RWPE2 (cell line): ENCODE measurements at regions not wholly inside any gene's neighbourhood (a gene's known extent, or its start where the extent isn't known, plus 50 kb on each side); places are given as distances from the start of the nearest gene placed in this dataset.

Source experiments
- ATAC-seq: fragments of 200-7000 bp; cut with Tn5 transposase; 3 replicates; pipeline ENCODE4 v1.9.1; 2021; ENCODE audit warnings: low read depth
- DNase-seq: peaks from one replicate; pipeline ENCODE4 v3.0.0-alpha.2; 2020; ENCODE audit warnings: low spot score
- H3K27ac ChIP-seq: fragments of 450-650 bp; 2 replicates; pipeline ENCODE4 v1.5.1; 2017; ENCODE audit warnings: mild to moderate bottlenecking; ENCODE audit not compliant: poor library complexity, severe bottlenecking
- H3K27me3 ChIP-seq: fragments of 250-450 bp; sonication (Bioruptor Pico); 2 replicates; pipeline ENCODE4 v1.5.1; 2021; ENCODE audit warnings: mild to moderate bottlenecking, moderate library complexity; ENCODE audit not compliant: insufficient read depth, poor library complexity, severe bottlenecking
- H3K36me3 ChIP-seq: fragments of 250-450 bp; sonication (Bioruptor Pico); 2 replicates; pipeline ENCODE4 v1.5.1; 2020; ENCODE audit warnings: low read depth, mild to moderate bottlenecking, moderate library complexity
- H3K4me1 ChIP-seq: fragments of 250-450 bp; sonication (Bioruptor Pico); 2 replicates; pipeline ENCODE4 v1.5.1; 2021; ENCODE audit warnings: mild to moderate bottlenecking, moderate library complexity; ENCODE audit not compliant: insufficient read depth, poor library complexity, severe bottlenecking
- H3K4me3 ChIP-seq: fragments of 250-450 bp; sonication (Bioruptor Pico); 2 replicates; pipeline ENCODE4 v1.5.1; 2021; ENCODE audit warnings: mild to moderate bottlenecking, moderate library complexity; ENCODE audit not compliant: severe bottlenecking
- H3K9me3 ChIP-seq: fragments of 250-450 bp; sonication (Bioruptor Pico); 2 replicates; pipeline ENCODE4 v1.5.1; 2021; ENCODE audit warnings: mild to moderate bottlenecking, moderate library complexity; ENCODE audit not compliant: severe bottlenecking
- TF ChIP-seq, protein P1 (sequence below): fragments of 450-650 bp; IDR thresholded peaks from one replicate; pipeline ENCODE4 v1.5.1; 2017; ENCODE audit warnings: mild to moderate bottlenecking, moderate library complexity; ENCODE audit not compliant: poor library complexity, severe bottlenecking

DNA sequence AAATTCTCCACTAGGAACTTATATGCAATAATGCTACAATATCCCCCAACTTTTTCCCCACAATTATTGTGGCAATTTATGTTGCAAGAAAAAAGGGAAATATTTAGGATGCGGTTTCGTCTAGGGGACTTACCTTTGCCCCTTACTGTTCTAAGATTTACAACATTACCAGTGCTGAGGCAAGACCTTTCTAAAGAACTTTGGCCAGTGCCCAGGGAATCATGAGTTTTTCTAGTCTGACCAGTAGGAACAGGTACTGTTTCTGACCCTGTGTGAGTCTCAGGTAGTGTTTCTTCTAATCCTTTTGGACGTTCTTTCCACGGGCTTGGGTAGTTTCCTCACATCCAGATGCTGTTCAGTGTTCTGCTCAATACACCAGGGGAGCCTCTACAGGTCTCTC, 373.7 kb downstream of the HAPSTR1 start:
- H3K27me3 ChIP-seq, result peaks cover 7% of the 10 kb centered on the region
- DNase-seq (no peak), ATAC-seq (no peak)
- H3K4me3 ChIP-seq, result no peak overlapping the region
- H3K36me3 ChIP-seq, result no peaks in the 10 kb centered on the region
- H3K27ac ChIP-seq, result no peak overlapping the region
- TF ChIP-seq, protein P1, sequence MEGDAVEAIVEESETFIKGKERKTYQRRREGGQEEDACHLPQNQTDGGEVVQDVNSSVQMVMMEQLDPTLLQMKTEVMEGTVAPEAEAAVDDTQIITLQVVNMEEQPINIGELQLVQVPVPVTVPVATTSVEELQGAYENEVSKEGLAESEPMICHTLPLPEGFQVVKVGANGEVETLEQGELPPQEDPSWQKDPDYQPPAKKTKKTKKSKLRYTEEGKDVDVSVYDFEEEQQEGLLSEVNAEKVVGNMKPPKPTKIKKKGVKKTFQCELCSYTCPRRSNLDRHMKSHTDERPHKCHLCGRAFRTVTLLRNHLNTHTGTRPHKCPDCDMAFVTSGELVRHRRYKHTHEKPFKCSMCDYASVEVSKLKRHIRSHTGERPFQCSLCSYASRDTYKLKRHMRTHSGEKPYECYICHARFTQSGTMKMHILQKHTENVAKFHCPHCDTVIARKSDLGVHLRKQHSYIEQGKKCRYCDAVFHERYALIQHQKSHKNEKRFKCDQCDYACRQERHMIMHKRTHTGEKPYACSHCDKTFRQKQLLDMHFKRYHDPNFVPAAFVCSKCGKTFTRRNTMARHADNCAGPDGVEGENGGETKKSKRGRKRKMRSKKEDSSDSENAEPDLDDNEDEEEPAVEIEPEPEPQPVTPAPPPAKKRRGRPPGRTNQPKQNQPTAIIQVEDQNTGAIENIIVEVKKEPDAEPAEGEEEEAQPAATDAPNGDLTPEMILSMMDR, result no peak
- H3K9me3 ChIP-seq, result no peaks in the 10 kb centered on the region
- no peaks in the 10 kb centered on the region for H3K4me1 ChIP-seq

DNA sequence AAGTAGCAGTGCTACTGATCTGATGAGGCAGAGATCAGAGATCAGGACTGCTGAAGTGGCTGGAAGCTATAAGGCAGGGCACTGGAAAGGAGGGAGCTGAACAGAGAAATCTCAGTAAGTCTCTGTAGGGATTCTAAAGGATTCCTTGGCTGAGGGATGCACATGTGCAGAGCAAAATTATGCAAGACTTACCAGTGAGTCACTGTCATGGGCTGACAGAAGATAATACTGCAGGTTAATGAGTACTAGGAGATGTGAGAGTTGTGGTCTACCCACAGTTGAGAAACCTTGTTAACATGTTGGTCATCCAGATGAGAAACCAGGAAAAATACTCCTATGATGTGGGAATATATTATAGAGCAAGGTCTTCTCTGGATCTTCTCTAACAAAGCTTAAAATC, 378.1 kb downstream of the HAPSTR1 start:
- no peak overlapping the region for H3K4me3 ChIP-seq
- H3K27ac ChIP-seq, result no peak overlapping the region
- no peak for DNase-seq
- no peaks in the 10 kb centered on the region for H3K4me1 ChIP-seq
- H3K9me3 ChIP-seq, result no peaks in the 10 kb centered on the region
- TF ChIP-seq, protein P1, result no peak
- H3K27me3 ChIP-seq, result no peaks in the 10 kb centered on the region
- ATAC-seq, result peak; percentile 56; the same call in 1 of the 3 replicates
- no peaks in the 10 kb centered on the region for H3K36me3 ChIP-seq

DNA sequence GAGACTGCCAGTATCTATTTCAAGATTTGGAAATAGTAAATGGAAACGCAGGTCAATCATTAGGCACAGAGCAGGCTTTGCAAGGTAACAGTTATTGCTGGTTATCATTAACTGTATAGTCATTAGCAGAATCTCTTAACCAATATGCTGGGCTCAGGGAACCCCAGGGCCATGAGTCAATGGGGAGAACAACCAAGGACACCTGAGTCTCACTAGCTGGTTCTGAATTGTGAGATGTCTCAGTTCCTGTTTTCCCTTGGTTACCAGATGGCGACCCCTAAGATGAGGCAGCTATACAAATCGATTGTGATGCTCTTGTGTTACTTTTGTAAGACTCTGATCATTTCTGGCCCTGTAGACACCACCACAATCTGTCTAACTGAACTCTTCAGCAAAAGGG, 385.3 kb downstream of the HAPSTR1 start:
- ATAC-seq (no peak), DNase-seq (no peak)
- Histone ChIP-seq H3K4me3 (no peak overlapping the region), H3K36me3 (no peaks in the 10 kb centered on the region), H3K27me3 (no peaks in the 10 kb centered on the region), H3K4me1 (no peaks in the 10 kb centered on the region), H3K9me3 (no peaks in the 10 kb centered on the region), H3K27ac (no peak overlapping the region)
- TF ChIP-seq, protein P1, result no peak

DNA sequence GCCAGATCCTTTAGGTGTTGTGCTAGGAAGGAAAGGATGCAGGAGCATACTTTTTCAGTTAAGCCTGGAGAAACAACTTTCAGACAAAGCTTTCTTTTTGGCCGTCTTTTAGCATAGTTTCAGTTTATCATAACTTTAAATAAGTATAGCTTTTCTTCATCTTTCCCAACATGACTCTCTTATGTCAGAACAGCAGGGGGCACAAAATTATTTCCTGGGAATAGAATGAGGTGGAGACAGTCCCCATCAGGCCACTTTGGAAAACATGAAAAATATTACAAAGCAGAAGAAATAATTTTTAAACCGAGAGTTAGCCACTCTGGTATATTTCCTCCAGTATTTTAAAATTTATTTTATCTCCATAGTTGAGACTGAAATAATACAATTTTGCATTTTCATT, 387.6 kb downstream of the HAPSTR1 start:
- TF ChIP-seq, protein P1, result peak; percentile 5
- H3K27me3 ChIP-seq, result no peaks in the 10 kb centered on the region
- no peaks in the 10 kb centered on the region for H3K36me3 ChIP-seq
- H3K4me3 ChIP-seq, result no peak overlapping the region
- H3K9me3 ChIP-seq, result no peaks in the 10 kb centered on the region
- no peaks in the 10 kb centered on the region for H3K4me1 ChIP-seq
- H3K27ac ChIP-seq, result no peak overlapping the region
- DNase-seq, result no peak
- no peak for ATAC-seq

DNA sequence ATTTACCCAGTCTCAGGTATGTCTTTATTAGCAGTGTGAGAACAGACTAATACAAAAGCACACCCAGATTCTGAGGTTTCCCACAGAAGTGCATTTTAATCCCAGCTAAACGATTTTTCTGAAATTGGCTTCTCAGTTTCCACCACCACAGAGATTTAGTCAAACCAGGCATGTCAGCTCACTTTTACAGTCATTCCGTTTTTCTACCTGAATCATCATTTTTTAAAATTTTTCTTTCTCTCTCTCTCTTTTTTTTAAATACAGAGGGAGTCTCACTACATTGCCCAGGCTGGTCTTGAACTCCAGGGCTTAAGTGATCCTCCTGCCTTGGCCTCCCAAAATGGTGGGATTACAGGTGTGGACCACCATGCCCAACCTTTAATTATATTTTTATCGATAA, 389.1 kb downstream of the HAPSTR1 start:
- Histone ChIP-seq H3K27me3 (no peaks in the 10 kb centered on the region), H3K9me3 (no peaks in the 10 kb centered on the region), H3K4me1 (no peaks in the 10 kb centered on the region), H3K36me3 (no peaks in the 10 kb centered on the region), H3K27ac (no peak overlapping the region), H3K4me3 (no peak overlapping the region)
- no peak for DNase-seq
- TF ChIP-seq, protein P1, result no peak
- no peak for ATAC-seq
